ENCODE measurements at regions not wholly inside any gene's neighbourhood (a gene's known extent, or its start where the extent isn't known, plus 50 kb on each side); places are given as distances from the start of the nearest gene placed in this dataset.
"Not testable (repeated sequence)": the region's sequence is repeated elsewhere in the genome, so short reads cannot be mapped to it uniquely, and the experiment has no call there.

GRCh38 chr1:95655321-95656020 lies 421.5 kb downstream of the RWDD3 start:
- H3K4me3 ChIP-seq (ENCODE audit: low read depth, low read length), result no peak overlapping the region
- TF ChIP-seq CTCF (IDR thresholded peaks at IDR 0.05; ENCODE audit: control insufficient read depth, extremely low read depth, insufficient read depth), result no peak
- no peak for DNase-seq (ENCODE audit: low read depth)

DNA sequence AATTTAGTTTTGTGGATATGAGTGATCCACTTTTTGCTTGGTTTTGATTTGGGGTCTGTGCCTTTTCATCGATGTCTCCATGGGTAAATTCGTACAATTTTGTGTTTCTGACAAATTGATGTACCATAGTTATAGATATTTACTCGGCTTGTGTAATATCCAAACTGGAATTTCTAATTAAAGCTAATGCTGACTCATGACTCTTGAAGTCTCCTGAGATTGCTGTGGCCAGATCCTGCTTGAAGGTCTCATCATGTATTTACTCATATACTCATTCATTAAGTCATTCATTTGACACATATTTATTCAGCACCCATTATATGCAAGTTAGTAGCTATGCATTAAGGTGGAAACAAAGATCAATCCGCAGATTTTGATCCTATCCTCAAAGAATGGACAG lies 423.2 kb downstream of the RWDD3 start:
- DNase-seq (ENCODE audit: low read depth), result no peak
- no peak overlapping the region for H3K4me3 ChIP-seq (ENCODE audit: low read depth, low read length)
- no peak for TF ChIP-seq CTCF (IDR thresholded peaks at IDR 0.05; ENCODE audit: control insufficient read depth, extremely low read depth, insufficient read depth)

DNA sequence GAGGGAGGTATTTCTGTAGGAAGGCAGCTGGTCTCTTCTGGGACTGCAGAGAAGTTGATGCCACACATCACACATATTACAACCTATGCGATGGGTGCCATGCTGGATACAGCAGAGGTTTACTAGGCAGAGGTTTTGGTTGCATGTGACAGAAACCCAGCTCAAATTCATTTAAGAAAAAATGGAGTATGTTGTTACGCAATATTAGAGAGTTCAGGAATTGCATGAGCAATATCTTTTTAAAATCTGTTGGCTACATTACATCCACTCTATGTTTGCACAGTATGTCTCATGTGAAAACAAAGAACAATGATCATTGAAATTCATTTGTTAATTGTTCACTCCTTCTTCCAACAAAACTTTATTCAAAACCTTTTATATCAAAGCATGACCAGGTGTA lies 425.2 kb downstream of the RWDD3 start:
- DNase-seq (ENCODE audit: low read depth), result no peak
- no peak overlapping the region for H3K4me3 ChIP-seq (ENCODE audit: low read depth, low read length)
- no peak for TF ChIP-seq CTCF (IDR thresholded peaks at IDR 0.05; ENCODE audit: control insufficient read depth, extremely low read depth, insufficient read depth)

DNA sequence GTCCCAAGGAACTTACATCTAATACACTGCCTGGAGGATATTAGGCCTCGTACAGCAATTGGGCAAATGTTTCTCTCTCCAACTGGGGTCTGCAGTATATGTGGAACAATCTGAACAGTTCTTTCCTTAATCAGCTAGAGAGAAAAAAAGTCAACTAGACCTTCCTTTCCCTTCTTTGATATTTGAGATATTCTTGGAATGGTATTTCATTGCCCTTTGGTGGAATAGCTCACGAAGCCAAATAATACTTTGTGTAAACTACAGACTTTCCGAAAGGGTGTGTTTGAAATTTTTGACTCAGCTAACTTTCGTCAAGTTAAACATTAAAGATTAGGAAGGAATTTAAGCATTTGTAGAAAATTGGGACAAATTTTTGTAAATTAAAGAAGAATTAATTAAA lies 425.6 kb downstream of the RWDD3 start:
- H3K4me3 ChIP-seq (ENCODE audit: low read depth, low read length), result no peak overlapping the region
- TF ChIP-seq CTCF (IDR thresholded peaks at IDR 0.05; ENCODE audit: control insufficient read depth, extremely low read depth, insufficient read depth), result no peak
- DNase-seq (ENCODE audit: low read depth), result no peak

DNA sequence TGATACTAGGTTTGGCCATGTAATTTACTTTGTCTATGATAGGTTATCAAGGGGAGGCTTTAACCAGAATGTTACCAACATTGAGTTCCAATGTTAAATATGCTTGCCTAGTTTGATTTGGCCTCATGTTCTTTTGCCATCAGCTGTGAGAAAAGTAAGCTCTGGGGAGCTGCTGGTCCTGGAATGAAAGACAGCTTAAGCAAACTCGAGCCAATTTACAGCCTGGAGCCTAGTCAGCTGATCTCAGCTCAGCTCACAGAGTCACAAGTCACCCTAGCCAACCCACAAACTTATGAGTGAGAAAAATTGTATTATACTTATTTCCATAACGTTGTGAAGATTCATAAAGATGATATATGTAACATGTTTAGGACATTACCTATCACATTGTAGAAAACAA lies 426.7 kb downstream of the RWDD3 start:
- no peak for DNase-seq (ENCODE audit: low read depth)
- no peak overlapping the region for H3K4me3 ChIP-seq (ENCODE audit: low read depth, low read length)
- no peak for TF ChIP-seq CTCF (IDR thresholded peaks at IDR 0.05; ENCODE audit: control insufficient read depth, extremely low read depth, insufficient read depth)

GRCh38 chr1:95663530-95663929 lies 429.5 kb downstream of the RWDD3 start:
- DNase-seq (ENCODE audit: low read depth); H3K4me3 ChIP-seq (ENCODE audit: low read depth, low read length): not testable (repeated sequence)

DNA sequence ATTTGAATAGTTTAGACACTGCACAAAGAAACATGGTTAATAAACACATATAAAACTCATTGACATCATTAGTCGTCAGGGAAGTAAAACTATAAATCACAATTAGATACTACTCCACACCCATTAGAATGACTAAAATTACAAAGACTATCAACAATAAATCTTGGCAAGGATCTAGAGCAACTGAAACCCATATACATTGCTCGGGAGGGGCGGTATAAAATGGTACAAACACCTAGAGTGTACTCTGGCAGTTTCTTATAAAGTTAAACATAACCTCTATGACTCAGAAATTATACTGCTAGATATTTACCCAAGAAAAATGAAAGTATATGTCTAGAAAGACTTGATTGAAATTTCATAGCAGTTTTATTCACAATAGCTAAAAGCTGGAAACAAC lies 434.2 kb downstream of the RWDD3 start:
- DNase-seq (ENCODE audit: low read depth), result no peak
- no peak for TF ChIP-seq CTCF (IDR thresholded peaks at IDR 0.05; ENCODE audit: control insufficient read depth, extremely low read depth, insufficient read depth)

DNA sequence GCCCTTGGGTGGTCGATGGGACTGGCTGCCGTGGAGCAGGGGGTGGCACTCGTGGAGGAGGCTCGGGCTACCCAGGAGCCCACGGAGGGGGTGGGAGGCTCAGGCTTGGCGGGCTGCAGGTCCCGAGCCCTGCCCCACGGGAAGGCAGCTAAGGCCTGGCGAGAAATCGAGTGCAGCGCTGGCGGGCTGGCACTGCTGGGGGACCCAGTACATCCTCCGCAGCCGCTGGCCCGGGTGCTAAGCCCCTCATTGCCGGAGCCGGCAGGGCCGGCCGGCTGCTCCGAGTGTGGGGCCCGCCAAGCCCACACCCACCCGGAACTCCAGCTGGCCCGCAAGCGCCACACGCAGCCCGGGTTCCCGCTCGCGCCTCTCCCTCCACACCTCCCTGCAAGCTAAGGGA lies 435.6 kb downstream of the RWDD3 start:
- DNase-seq (ENCODE audit: low read depth); H3K4me3 ChIP-seq (ENCODE audit: low read depth, low read length): not testable (repeated sequence)

More for the DNA sequence above, 434.2 kb downstream of the RWDD3 start:
- H3K4me3 ChIP-seq (ENCODE audit: low read depth, low read length), result no peak overlapping the region
